GM18505 (cell line): ENCODE measurements at regions not wholly inside any gene's neighbourhood (a gene's known extent, or its start where the extent isn't known, plus 50 kb on each side); places are given as distances from the start of the nearest gene placed in this dataset.
"Not testable (repeated sequence)": the region's sequence is repeated elsewhere in the genome, so short reads cannot be mapped to it uniquely, and the experiment has no call there.

Source experiments
- ATAC-seq: cut with Tn5 transposase; IDR thresholded peaks from one replicate; pipeline ENCODE4 v1.9.1; 2021; ENCODE audit not compliant: unreplicated experiment
- POLR2A ChIP-seq: IDR thresholded peaks from 4 replicates; pipeline ENCODE4 v1.6.1; 2011; ENCODE audit warnings: borderline replicate concordance; ENCODE audit not compliant: insufficient read depth, insufficient read length; ENCODE audit errors: extremely low read depth

GRCh38 chr1:173344034-173344743 is 132.9 kb upstream of the PRDX6 start:
- ATAC-seq = no peak
- no peak for TF ChIP-seq POLR2A

- TF ChIP-seq POLR2A = no peak
- ATAC-seq = no peak
These were observed 129.8 kb upstream of the PRDX6 start for GRCh38 chr1:173347282-173347818.

GRCh38 chr1:173352635-173353034 is 124.5 kb upstream of the PRDX6 start:
- ATAC-seq = not testable (repeated sequence)

GRCh38 chr1:173353350-173353749 is 123.8 kb upstream of the PRDX6 start:
- no peak for ATAC-seq

GRCh38 chr1:173354937-173355280 is 122.2 kb upstream of the PRDX6 start:
- ATAC-seq = no peak
- TF ChIP-seq POLR2A = no peak

More at GRCh38 chr1:173353350-173353749, 123.8 kb upstream of the PRDX6 start:
- TF ChIP-seq POLR2A = no peak

- TF ChIP-seq POLR2A = no peak
- ATAC-seq = peak; percentile 63
These were observed 121.7 kb upstream of the PRDX6 start for GRCh38 chr1:173355281-173356031.

- no peak for TF ChIP-seq POLR2A
- ATAC-seq = peak; percentile 51
These were observed 120.9 kb upstream of the PRDX6 start for GRCh38 chr1:173356191-173356762.

- ATAC-seq = no peak
- TF ChIP-seq POLR2A = no peak
These were observed 116.6 kb upstream of the PRDX6 start for GRCh38 chr1:173360487-173361063.

- no peak for TF ChIP-seq POLR2A
- no peak for ATAC-seq
These were observed 114.6 kb upstream of the PRDX6 start for GRCh38 chr1:173362543-173362942.

GRCh38 chr1:173364827-173365226 is 112.3 kb upstream of the PRDX6 start:
- ATAC-seq = no peak
- no peak for TF ChIP-seq POLR2A

- no peak for TF ChIP-seq POLR2A
- no peak for ATAC-seq
These were observed 111.8 kb upstream of the PRDX6 start for GRCh38 chr1:173365341-173365740.

GRCh38 chr1:173367136-173367535 is 110.0 kb upstream of the PRDX6 start:
- no peak for ATAC-seq
- TF ChIP-seq POLR2A = no peak

- ATAC-seq = not testable (repeated sequence)
These were observed 106.5 kb upstream of the PRDX6 start for GRCh38 chr1:173370586-173370985.

- not testable (repeated sequence) for ATAC-seq
These were observed 101.1 kb upstream of the PRDX6 start for GRCh38 chr1:173376065-173376464.

- no peak for ATAC-seq
- TF ChIP-seq POLR2A = no peak
These were observed 99.9 kb upstream of the PRDX6 start for GRCh38 chr1:173377266-173377665.
